Esophagus muscularis mucosa (tissue), 4 donors: ENCODE measurements at regions not wholly inside any gene's neighbourhood (a gene's known extent, or its start where the extent isn't known, plus 50 kb on each side); places are given as distances from the start of the nearest gene placed in this dataset.

Experiments
- DNase-seq: peaks from one replicate; pipeline ENCODE4 v3.0.0-alpha.2; 2017; ENCODE audit errors: extremely low spot score
- H3K27ac ChIP-seq, 4 donors: fragments of 200-600 bp; sonication (generic); replicated peaks in 1 of 4; 1 replicate in 3 of 4; 2 replicates in 1 of 4; pipeline ENCODE4 v1.5.1; 2016 to 2019; ENCODE audit warnings: mild to moderate bottlenecking in 1 of 4
- H3K27me3 ChIP-seq, 4 donors: fragments of 200-600 bp; sonication (generic); one replicate each; pipeline versions ENCODE4 v1.5.1 to v1.6.0; 2016 to 2019
- H3K36me3 ChIP-seq, 4 donors: fragments of 200-600 bp; sonication (generic); one replicate each; pipeline ENCODE4 v1.5.1; 2016 to 2019
- H3K4me1 ChIP-seq, 4 donors: fragments of 200-600 bp; sonication (generic); one replicate each; pipeline ENCODE4 v1.5.1; 2016 to 2019
- H3K4me3 ChIP-seq, 4 donors: fragments of 200-600 bp; sonication (generic); 1 replicate in 2 of 4; 2 replicates in 2 of 4; pipeline ENCODE4 v1.5.1; 2016 to 2019; ENCODE audit warnings: mild to moderate bottlenecking in 4 of 4, moderate library complexity in 1 of 4
- H3K9me3 ChIP-seq, 4 donors: fragments of 200-600 bp; sonication (generic); 1 replicate in 3 of 4; 2 replicates in 1 of 4; pipeline ENCODE4 v1.5.1; 2016 to 2019
- EP300 ChIP-seq: sonication (generic); formaldehyde crosslinking; IDR thresholded peaks from one replicate; pipeline ENCODE4 v1.6.1; 2017; ENCODE audit warnings: antibody characterized with exemption
- POLR2A ChIP-seq: fragments of 450-650 bp; IDR thresholded peaks from one replicate; pipeline ENCODE4 v1.6.1; 2017; ENCODE audit warnings: antibody characterized with exemption, moderate library complexity, mild to moderate bottlenecking, low read depth
- POLR2AphosphoS5 ChIP-seq, 2 donors: sonication (generic); formaldehyde crosslinking; IDR thresholded peaks; one replicate each; pipeline ENCODE4 v1.6.1; 2017; ENCODE audit warnings: antibody characterized with exemption in 2 of 2
- WGBS: methylation state at CpG from one replicate; pipeline ENCODE4 v1.1.5; 2018; 5-methylcytosine and 5-hydroxymethylcytosine counted together
- intact Hi-C: fragments of 100-400 bp; cut with DNase I; formaldehyde crosslinking; loops from one replicate; pipeline ENCODE4 v1.15.1; 2023
- TF ChIP-seq, protein P1 (sequence below), 3 experiments: fragments of 200-600 bp in 2 of 3; fragments of 450-650 bp in 1 of 3; sonication (generic) in 2 of 3; IDR thresholded peaks; one replicate each; pipeline ENCODE4 v1.5.1; 2017 to 2019; ENCODE audit warnings: antibody characterized with exemption in 3 of 3, mild to moderate bottlenecking in 2 of 3, moderate library complexity in 1 of 3

DNA sequence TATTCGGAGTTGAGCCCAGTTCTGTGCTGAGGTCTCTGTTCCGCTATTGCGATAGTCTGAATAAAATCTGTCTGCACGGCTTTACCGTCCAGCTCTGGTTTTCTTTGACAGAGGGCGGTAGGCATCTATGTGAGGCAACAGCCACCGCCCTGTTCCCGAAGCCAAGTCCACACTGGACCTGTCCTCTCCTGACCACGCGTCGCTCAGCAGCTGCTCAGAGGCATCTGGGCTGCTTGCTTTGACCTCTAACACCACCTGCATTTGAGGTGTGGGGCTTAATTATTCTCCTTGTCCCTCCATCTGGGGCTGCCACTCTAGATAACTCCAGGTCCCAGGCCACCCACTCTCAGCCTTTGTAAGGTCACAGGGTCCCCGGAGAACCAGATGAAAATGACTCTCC lies 168.4 kb upstream of the SMIM23 start:
- Histone ChIP-seq H3K27ac (no peak overlapping the region), H3K4me3 (no peak overlapping the region), H3K36me3 (no peaks in the 10 kb centered on the region), H3K27me3 (peaks cover 0 to 86% (median 0%) of the 10 kb centered on the region in 4 donors), H3K4me1 (no peaks in the 10 kb centered on the region), H3K9me3 (no peaks in the 10 kb centered on the region)
- intact Hi-C loops = loop anchor here (10.0 kb wide), 1 partner anchor 192 kb away; no protein-coding TSS in a partner anchor
- DNase-seq = no peak
- 94% methylated on average over 11 of the region's 12 CpGs for WGBS
- TF ChIP-seq POLR2A (no peak), EP300 (no peak), POLR2AphosphoS5 (IDR thresholded peaks at IDR 0.05) (no peak)
- TF ChIP-seq, protein P1, sequence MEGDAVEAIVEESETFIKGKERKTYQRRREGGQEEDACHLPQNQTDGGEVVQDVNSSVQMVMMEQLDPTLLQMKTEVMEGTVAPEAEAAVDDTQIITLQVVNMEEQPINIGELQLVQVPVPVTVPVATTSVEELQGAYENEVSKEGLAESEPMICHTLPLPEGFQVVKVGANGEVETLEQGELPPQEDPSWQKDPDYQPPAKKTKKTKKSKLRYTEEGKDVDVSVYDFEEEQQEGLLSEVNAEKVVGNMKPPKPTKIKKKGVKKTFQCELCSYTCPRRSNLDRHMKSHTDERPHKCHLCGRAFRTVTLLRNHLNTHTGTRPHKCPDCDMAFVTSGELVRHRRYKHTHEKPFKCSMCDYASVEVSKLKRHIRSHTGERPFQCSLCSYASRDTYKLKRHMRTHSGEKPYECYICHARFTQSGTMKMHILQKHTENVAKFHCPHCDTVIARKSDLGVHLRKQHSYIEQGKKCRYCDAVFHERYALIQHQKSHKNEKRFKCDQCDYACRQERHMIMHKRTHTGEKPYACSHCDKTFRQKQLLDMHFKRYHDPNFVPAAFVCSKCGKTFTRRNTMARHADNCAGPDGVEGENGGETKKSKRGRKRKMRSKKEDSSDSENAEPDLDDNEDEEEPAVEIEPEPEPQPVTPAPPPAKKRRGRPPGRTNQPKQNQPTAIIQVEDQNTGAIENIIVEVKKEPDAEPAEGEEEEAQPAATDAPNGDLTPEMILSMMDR (IDR thresholded peaks at IDR 0.05) = no peak

GRCh38 chr5:171617817-171618591 lies 167.6 kb upstream of the SMIM23 start:
- Histone ChIP-seq H3K36me3 (no peaks in the 10 kb centered on the region), H3K27me3 (peaks cover 0 to 80% (median 0%) of the 10 kb centered on the region in 4 donors), H3K4me1 (no peaks in the 10 kb centered on the region), H3K27ac (no peak overlapping the region), H3K9me3 (no peaks in the 10 kb centered on the region), H3K4me3 (no peak overlapping the region)
- intact Hi-C loops = loop anchor here (10.0 kb wide), 1 partner anchor 193 kb away; no protein-coding TSS in a partner anchor
- 88% methylated on average over 7 of the region's 19 CpGs for WGBS
- no peak for TF ChIP-seq POLR2AphosphoS5 (IDR thresholded peaks at IDR 0.05)
- TF ChIP-seq, protein P1 (IDR thresholded peaks at IDR 0.05) = no peak
- TF ChIP-seq EP300 = no peak
- no peak for TF ChIP-seq POLR2A
- no peak for DNase-seq

DNA sequence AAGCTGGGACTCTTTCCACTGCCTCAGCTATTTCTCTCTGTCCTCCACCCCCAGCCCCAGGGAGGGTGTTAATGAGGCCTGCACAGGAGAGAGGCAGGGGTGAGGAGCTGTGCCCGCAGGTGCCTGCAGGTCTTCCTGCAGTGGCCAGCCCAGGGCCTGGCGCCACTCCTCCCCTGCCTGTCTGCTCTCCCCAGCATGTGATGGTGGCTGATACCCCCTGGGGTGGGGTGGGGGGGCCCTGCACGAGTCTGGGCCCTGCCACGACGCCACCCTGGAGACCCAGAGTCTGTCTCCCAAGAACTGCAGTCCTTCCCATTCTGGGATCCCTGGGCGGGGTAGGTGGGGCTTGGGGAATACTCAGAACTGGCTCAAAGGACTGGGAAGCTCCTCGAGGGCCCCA lies 166.4 kb upstream of the SMIM23 start:
- H3K27ac ChIP-seq = no peak overlapping the region
- H3K36me3 ChIP-seq = no peaks in the 10 kb centered on the region
- intact Hi-C loops = loop anchor here (10.0 kb wide), 1 partner anchor 194 kb away; no protein-coding TSS in a partner anchor
- TF ChIP-seq EP300 (no peak), POLR2AphosphoS5 (IDR thresholded peaks at IDR 0.05) (no peak), POLR2A (no peak)
- TF ChIP-seq, protein P1 (IDR thresholded peaks at IDR 0.05) = no peak
- no peaks in the 10 kb centered on the region for H3K4me1 ChIP-seq
- no peak overlapping the region for H3K4me3 ChIP-seq
- peaks cover 0 to 75% (median 0%) of the 10 kb centered on the region in 4 donors for H3K27me3 ChIP-seq
- DNase-seq = no peak
- no peaks in the 10 kb centered on the region for H3K9me3 ChIP-seq
- 100% methylated on average over 2 of the region's 7 CpGs for WGBS

- intact Hi-C loops = loop anchor here (10.0 kb wide), 2 partner anchors 195 to 415 kb away; no protein-coding TSS in a partner anchor
- Histone ChIP-seq H3K36me3 (no peaks in the 10 kb centered on the region), H3K27me3 (peaks cover 0 to 70% (median 0%) of the 10 kb centered on the region in 4 donors), H3K4me1 (no peaks in the 10 kb centered on the region), H3K4me3 (no peak overlapping the region), H3K27ac (no peak overlapping the region), H3K9me3 (no peaks in the 10 kb centered on the region)
- TF ChIP-seq, protein P1 (IDR thresholded peaks at IDR 0.05) = no peak
- TF ChIP-seq EP300 (no peak), POLR2AphosphoS5 (IDR thresholded peaks at IDR 0.05) (no peak), POLR2A (no peak)
- 89% methylated on average over 3 of the region's 3 CpGs for WGBS
- no peak for DNase-seq
These were observed 165.9 kb upstream of the SMIM23 start for GRCh38 chr5:171619744-171620143.
